Right lobe of liver (tissue), 4 donors: ENCODE measurements at regions not wholly inside any gene's neighbourhood (a gene's known extent, or its start where the extent isn't known, plus 50 kb on each side); places are given as distances from the start of the nearest gene placed in this dataset.

Source experiments
- CTCF ChIP-seq, 4 donors: fragments of 200-600 bp in 3 of 4; fragments of 450-650 bp in 1 of 4; IDR thresholded peaks; one replicate each; pipeline versions ENCODE4 v1.5.1 to v1.8.0; 2016 to 2022; ENCODE audit warnings: antibody characterized with exemption in 4 of 4, mild to moderate bottlenecking in 2 of 4
- POLR2A ChIP-seq: fragments of 450-650 bp; IDR thresholded peaks from one replicate; pipeline ENCODE4 v1.6.1; 2017; ENCODE audit warnings: antibody characterized with exemption, mild to moderate bottlenecking
- donor health status: DM: no; HTN: no; CAD: no.
- donor health status: DM: no; HTN: no; CAD: no.
- donor health status: DM: no; HTN: yes; CAD: no.

GRCh38 chr2:224638301-224638823, 53.2 kb upstream of the CUL3 start:
- TF ChIP-seq CTCF (IDR thresholded peaks at IDR 0.05) (no peak), POLR2A (no peak)
